ENCODE measurements at regions not wholly inside any gene's neighbourhood (a gene's known extent, or its start where the extent isn't known, plus 50 kb on each side); places are given as distances from the start of the nearest gene placed in this dataset.
A peak's percentile ranks its signal among the peaks of the same experiment; 100 is the strongest.

- no peak for DNase-seq (ENCODE audit: low spot score in 2 of 2)
- Histone ChIP-seq H3K9me3 (no peaks in the 10 kb centered on the region), H3K36me3 (no peaks in the 10 kb centered on the region), H3K27ac (peak overlapping the region in 2 of 4 donors; percentile 76 to 82), H3K4me3 (no peak overlapping the region), H3K27me3 (no peaks in the 10 kb centered on the region), H3K4me1 (peaks cover 0 to 51% (median 21%) of the 10 kb centered on the region in 4 donors)
- TF ChIP-seq CTCF (IDR thresholded peaks at IDR 0.05) (no peak), EP300 (IDR thresholded peaks at IDR 0.05) (no peak), POLR2A (IDR thresholded peaks at IDR 0.05) (no peak)
- 66 to 72% methylated on average over 6 of the region's 6 CpGs for WGBS, 2 donors
Measured at GRCh38 chr15:66620744-66621344, 55.0 kb upstream of the LCTL start.

- Histone ChIP-seq H3K27ac (peak overlapping the region; percentile 14 to 82 (median 72)), H3K9me3 (no peaks in the 10 kb centered on the region), H3K36me3 (no peaks in the 10 kb centered on the region), H3K4me3 (peak overlapping the region in 3 of 4 donors; percentile 24 to 47 (median 28)), H3K27me3 (no peaks in the 10 kb centered on the region), H3K4me1 (peaks cover 0 to 51% (median 21%) of the 10 kb centered on the region in 4 donors)
- no peak for DNase-seq (ENCODE audit: low spot score in 2 of 2)
- WGBS, 2 donors: 18 to 20% methylated on average over 26 to 43 of the region's 75 CpGs
- TF ChIP-seq POLR2A (IDR thresholded peaks at IDR 0.05) (no peak), EP300 (IDR thresholded peaks at IDR 0.05) (no peak), CTCF (IDR thresholded peaks at IDR 0.05) (no peak)
Measured at GRCh38 chr15:66621491-66622467, 56.0 kb upstream of the LCTL start.

- Histone ChIP-seq H3K27me3 (no peaks in the 10 kb centered on the region), H3K27ac (peak overlapping the region; percentile 14 to 82 (median 72)), H3K4me3 (peak overlapping the region in 3 of 4 donors; percentile 24 to 47 (median 28)), H3K4me1 (peaks cover 0 to 51% (median 21%) of the 10 kb centered on the region in 4 donors), H3K9me3 (no peaks in the 10 kb centered on the region), H3K36me3 (no peaks in the 10 kb centered on the region)
- WGBS, 2 donors: 9 to 15% methylated on average over 5 of the region's 5 CpGs
- DNase-seq (ENCODE audit: low spot score in 2 of 2): no peak
- TF ChIP-seq CTCF (IDR thresholded peaks at IDR 0.05): no peak
- no peak for TF ChIP-seq EP300 (IDR thresholded peaks at IDR 0.05)
- TF ChIP-seq POLR2A (IDR thresholded peaks at IDR 0.05): no peak
Measured at GRCh38 chr15:66622591-66623022, 56.8 kb upstream of the LCTL start.

GRCh38 chr15:66623801-66624453 is 58.1 kb upstream of the LCTL start:
- Histone ChIP-seq H3K9me3 (no peaks in the 10 kb centered on the region), H3K27me3 (no peaks in the 10 kb centered on the region), H3K4me3 (no peak overlapping the region), H3K4me1 (peaks cover 0 to 44% (median 21%) of the 10 kb centered on the region in 4 donors), H3K36me3 (no peaks in the 10 kb centered on the region), H3K27ac (no peak overlapping the region)
- TF ChIP-seq EP300 (IDR thresholded peaks at IDR 0.05) (no peak), CTCF (IDR thresholded peaks at IDR 0.05) (no peak), POLR2A (IDR thresholded peaks at IDR 0.05) (no peak)
- 55 to 62% methylated on average over 6 of the region's 6 CpGs for WGBS, 2 donors
- DNase-seq (ENCODE audit: low spot score in 2 of 2): no peak
